ENCODE measurements at regions not wholly inside any gene's neighbourhood (a gene's known extent, or its start where the extent isn't known, plus 50 kb on each side); places are given as distances from the start of the nearest gene placed in this dataset.

- TF ChIP-seq CTCF (IDR thresholded peaks at IDR 0.05), result no peak
- TF ChIP-seq POLR2A (IDR thresholded peaks at IDR 0.05), result no peak
Measured at GRCh38 chr15:81686021-81686420, 312.0 kb upstream of the TMC3 start.
